Stimulated activated CD4-positive, alpha-beta T cell treated with anti-CD3 and anti-CD28 coated beads, Interleukin-2, amount 100 ng/mL, for 48 hours (primary cell): ENCODE measurements at regions not wholly inside any gene's neighbourhood (a gene's known extent, or its start where the extent isn't known, plus 50 kb on each side); places are given as distances from the start of the nearest gene placed in this dataset.

ENCODE experiments used
- DNase-seq, 2 donors: peaks; one replicate each; pipeline ENCODE4 v3.0.0-alpha.2; 2020

- no peak for DNase-seq
Measured at GRCh38 chr2:217331523-217332416, 471.9 kb upstream of the TNP1 start.

DNA sequence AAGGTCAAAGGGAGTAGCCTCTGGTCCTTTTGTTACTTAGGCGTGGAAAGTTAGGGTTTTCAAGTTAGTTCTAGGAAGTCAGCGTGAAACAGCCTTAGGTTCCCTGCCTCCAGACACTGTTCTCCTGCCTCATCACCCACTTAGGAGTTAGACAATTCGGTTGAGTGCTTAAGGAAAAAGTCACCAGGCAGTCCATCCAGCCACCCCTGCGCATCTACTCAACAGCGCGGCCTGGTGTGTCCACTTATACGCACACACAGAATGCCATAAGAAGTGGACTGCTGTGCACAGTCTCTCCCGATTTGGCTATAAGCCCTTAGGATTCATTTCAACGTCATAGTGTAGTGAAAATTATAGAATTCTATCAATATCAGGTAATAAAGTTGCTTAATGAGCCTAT is 470.8 kb upstream of the TNP1 start:
- no peak for DNase-seq

DNA sequence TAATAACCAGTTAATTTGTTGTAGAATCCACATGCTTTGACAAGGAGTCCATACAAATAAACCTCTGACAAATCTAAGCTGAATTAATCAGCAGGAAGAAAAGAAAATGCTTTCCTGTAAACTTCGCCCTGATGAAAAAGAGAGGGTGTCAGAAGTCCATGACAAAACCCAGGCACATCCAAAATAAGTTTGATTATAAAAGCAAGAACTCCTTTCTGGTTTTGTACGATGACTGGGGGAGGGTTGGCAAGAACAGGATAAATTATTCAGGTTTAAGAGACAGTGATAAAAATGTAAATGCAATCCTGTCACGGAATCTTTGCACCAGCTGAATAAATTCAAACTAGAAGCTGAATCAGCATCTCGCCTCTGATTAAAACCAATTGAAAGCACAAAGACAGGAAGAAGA is 469.2 kb upstream of the TNP1 start:
- no peak for DNase-seq

DNA sequence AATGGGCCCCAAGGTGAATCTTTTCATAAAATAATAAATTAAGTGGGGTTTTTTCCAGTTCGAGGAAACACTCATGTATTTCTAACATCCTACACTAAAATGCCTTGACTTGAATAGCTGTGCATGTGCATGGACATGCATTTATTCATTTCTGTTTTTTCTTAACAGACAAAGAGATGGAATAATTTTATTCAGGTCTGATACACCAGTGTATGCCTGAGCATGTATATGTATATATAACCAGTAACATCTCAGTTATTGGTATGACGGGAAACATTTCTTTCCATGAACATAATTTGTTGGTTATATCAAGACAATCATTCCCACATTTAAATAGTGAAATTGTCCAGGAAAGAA is 468.7 kb upstream of the TNP1 start:
- no peak for DNase-seq

DNA sequence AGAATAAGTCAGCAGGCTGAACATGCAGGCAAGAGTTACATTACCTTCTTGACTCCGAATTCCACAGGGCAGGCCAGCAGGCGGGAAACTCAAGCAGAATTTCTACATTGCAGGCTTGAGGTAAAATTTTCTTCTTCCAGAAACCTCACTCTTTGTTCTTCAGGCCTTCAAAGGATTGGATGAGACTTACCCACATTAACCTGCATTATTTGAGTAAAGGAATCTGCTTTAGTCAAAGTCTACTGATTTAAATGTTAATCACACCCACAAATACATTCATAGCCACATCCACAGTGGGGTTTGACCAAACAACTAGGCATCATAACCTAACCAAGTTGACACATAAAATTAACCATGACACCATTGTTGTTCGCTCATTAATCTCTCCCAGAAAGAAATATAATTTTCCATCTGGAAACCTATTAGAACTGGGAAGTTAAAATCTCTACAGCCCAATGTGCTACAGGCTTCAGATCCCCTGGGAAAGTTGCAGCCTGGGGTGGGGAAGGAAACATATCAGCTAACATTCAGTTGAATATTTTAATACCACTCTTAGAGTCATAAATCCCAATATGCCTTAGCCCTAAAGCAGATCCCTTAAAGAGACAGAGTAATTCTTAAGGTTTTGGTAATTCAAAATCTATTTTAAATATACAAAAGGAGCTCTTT is 468.2 kb upstream of the TNP1 start:
- DNase-seq = no peak

GRCh38 chr2:217326238-217327022 is 466.6 kb upstream of the TNP1 start:
- DNase-seq = no peak

GRCh38 chr2:217325816-217326215 is 466.0 kb upstream of the TNP1 start:
- no peak for DNase-seq

DNA sequence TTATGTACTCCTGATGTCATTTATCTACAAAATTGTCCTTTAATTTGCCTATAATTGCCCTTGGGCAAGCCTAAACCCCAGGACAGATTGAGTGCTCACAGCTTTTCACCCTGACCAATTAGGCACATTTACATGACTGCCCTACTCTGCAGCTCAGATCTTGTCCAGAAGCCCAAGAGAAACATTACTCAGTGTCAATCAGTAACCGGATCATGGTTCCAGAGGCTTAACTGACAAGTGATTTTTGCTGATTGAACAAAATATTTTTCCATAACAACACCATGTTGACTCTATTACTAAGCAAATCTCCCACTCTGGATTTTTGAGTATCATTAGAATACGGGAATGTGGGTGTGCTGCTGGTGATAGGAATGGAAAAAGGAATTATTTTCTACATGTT is 465.4 kb upstream of the TNP1 start:
- no peak for DNase-seq

DNA sequence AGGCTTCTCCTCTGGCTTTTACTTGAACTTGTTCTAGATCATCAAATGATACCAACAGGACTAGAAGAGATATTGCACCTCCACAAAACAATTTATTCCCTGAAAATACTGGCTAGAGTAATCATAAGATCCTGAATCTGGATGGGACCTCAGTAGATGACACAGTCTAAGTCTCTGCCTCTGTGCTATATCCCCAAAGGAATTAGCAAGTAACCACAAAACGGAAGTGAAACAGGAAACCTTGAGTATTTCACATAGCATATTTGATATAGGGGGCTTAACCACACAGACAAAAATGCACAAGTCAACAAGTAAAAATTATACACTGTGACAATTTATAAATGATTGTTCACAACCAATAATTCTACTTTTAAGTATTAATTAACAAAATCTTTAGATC is 456.9 kb upstream of the TNP1 start:
- DNase-seq = no peak

- DNase-seq = no peak
Measured at GRCh38 chr2:217314021-217314460, 454.2 kb upstream of the TNP1 start.

DNA sequence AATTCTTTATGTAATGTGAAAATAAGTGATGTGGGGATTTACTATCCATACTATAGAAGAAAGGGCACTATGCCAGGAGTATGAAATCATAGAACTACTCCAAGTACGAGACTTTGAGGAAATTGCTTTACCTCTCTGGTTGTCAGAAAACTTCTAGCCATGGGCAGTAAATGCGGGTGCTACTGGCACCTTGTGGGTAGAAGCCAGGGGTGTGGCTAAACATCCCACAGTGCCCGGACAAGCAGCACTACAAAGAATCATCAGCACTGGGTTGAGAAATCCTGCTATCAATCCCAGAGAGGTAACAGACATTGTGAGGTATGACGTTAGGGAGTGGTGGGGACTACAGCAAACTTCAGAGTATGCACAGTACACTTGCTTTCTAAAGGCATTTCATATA is 453.5 kb upstream of the TNP1 start:
- no peak for DNase-seq

- no peak for DNase-seq
Measured at GRCh38 chr2:217309056-217309455, 449.2 kb upstream of the TNP1 start.

GRCh38 chr2:217307023-217307422 is 447.2 kb upstream of the TNP1 start:
- no peak for DNase-seq

DNA sequence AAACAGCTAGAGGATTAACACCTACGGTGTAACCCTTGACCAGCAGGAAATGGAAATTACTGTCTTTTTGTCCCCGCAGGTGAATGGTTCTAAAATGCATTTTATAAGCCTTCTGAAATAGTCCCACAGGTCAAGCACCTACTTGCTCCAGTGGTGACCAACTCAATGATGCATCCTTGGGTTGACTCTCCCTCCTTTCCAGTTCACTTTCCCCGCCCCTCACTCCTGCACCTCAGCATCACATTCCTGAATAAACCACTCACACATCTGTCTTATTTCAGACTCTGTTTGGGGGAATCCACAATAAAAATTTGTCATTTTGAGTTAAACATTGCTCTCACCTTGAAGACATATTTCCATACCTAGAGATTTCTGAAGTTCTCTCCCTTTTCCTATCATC is 446.0 kb upstream of the TNP1 start:
- no peak for DNase-seq

- no peak for DNase-seq
Measured at GRCh38 chr2:217304582-217304981, 444.7 kb upstream of the TNP1 start.

GRCh38 chr2:217302856-217303255 is 443.0 kb upstream of the TNP1 start:
- no peak for DNase-seq

- no peak for DNase-seq
Measured at GRCh38 chr2:217301142-217301925, 441.5 kb upstream of the TNP1 start.

- DNase-seq = no peak
Measured at GRCh38 chr2:217299590-217299989, 439.7 kb upstream of the TNP1 start.

- no peak for DNase-seq
Measured at GRCh38 chr2:217297096-217297495, 437.2 kb upstream of the TNP1 start.

DNA sequence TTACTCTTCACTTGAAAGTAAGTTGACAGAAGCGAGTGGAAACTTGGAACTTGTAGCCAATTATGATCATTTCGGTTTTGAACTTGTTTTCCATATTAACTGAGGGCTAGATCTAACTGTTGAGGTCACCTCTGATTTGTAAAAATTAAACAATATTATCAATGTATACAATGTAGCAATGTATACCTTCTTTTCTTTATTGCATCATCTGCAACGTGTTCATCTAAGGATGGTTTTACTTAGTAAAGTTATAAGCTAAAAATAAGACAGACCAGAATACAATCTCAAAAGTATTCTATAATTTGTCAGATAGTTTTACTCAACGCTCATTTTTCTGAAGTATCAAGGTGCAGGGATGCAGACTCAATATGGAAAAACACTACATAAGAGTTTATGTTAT is 435.0 kb upstream of the TNP1 start:
- DNase-seq = no peak

GRCh38 chr2:217294211-217294610 is 434.3 kb upstream of the TNP1 start:
- DNase-seq = no peak

DNA sequence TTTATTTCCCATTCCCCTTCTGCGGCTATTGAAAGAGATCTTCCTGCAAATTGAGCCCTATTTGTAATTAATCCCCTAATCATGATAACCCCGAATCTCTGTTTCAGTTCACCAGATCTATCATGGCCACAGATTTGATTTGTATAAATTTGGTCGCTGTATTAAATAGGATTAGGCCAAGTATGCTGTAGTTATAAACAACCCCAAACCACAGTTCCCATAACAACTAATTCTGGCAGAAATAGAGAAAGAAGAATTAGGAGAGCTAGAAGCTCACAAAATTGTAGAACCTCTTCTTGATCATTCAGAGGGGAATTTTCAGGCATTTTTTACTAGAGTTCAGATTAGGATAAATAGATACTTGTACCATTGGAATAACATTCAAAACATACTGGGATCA is 433.7 kb upstream of the TNP1 start:
- no peak for DNase-seq

- no peak for DNase-seq
Measured at GRCh38 chr2:217293046-217293445, 433.2 kb upstream of the TNP1 start.
